EL (cell line): ENCODE measurements at regions not wholly inside any gene's neighbourhood (a gene's known extent, or its start where the extent isn't known, plus 50 kb on each side); places are given as distances from the start of the nearest gene placed in this dataset.

Experiments used
- DNase-seq: peaks from one replicate; pipeline ENCODE4 v3.0.0-alpha.2; 2016

DNA sequence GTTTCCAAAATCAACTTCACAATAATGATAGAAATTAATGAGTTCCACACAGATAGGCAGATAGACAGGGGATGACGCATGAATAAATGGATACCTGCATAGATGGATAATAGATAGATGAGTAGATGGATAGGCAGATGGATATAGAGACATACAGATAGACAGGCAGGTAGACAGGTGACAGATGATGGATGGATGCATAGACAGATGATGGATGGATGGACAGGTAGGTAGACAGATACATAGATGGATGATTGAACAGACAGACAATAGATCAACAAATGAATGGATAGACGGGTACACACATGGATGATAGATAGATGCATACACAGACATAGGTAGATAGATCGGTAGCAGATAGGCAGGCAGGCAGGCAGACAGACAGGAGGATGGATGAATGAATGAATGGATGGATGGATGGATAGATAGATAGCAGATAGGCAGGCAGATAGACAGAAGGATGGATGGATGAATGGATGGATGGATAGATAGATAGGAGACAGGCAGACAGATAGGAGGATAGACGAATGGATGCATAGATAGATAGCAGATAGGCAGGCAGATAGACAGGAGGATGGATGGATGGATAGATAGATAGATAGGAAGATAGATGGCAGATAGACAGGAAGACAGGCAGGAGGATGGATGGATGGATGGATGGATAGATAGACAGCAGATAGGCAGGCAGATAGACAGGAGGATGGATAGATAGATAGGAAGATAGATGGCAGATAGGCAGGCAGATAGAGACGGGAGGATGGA, 142.5 kb downstream of the RBFOX3 start:
- no peak for DNase-seq

DNA sequence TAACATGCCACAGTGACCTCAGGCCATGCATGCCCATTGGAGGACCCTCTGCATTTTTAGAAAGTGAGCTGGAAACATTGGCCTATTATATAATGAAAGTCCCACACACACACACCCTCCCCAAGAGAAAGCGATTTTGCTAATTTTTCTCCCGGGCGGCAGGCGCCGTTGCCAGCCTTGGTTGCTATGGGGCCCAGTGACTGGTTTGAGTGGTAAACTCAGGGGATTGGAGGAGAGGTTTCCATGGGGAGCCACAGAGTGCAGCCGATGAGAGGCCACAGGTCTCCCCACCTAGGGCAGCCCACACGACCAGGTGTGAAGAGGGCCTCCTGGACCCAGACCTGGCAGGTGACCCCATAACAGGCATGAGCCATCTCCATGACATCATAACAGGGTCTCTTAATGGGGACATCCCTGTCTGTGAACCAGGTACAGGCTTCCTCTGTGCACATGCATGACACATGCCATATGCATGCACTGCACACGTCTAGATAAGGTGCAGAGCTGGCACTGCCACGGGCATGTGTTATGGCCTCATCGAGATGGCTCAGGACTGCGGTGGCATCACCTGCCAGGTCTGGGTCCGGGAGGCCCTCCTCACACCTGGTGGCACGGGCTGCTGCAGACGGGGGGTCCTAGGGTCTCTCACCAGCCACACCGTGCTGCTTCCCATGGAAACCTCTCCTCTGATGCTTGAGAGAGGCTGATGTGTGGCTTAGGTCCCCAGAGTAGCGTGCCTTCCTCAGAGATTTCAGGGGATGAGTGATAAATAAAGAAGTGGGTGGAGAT, 144.1 kb downstream of the RBFOX3 start:
- no peak for DNase-seq

DNA sequence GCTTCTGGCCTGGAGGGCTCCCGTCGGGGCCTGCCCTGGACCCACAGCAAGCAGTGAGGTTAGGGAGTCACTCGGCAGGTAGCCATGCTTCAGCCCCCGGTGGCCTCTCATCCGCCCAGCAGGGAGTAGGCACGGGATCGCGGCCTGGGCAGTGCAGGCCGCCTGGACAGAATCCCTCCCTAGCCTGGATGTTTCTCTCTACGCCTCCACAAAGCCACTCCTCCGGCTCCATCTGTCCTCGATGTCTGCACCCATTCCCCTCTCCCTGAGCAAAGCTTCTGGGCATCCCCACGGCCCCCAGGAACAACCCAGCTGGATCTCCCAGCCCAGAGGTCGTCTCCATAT, 145.2 kb downstream of the RBFOX3 start:
- no peak for DNase-seq

DNA sequence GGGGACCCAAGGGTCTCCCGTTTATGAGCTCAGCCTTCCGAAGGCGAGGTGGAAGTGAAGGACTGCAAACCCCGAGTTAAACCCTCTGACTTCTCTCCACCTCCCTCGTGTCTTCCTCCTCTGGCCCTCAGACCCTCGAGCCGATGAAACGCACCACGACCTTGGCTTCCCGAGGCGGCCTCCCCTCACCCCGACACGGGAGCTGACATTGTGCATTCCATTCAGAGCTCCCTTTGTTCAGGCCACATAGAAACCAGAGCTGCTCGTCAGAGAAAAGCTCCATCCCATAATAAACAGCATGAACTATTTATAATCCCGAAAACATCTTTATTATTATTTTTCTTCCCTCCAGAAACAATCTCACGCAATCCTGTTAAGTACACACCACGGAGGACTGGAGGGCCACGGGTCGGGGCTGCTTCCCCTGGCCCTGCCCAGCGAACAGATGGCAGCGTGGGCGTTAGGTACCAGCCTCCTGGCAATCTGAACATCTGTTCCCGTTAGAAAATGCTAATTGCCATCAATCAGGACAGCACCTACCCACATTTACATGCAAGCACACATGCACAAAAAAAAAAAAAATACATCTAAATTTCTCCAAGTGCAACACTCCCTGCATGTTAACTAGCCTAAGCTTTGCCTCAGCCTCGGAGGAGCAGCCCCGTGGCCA, 145.7 kb downstream of the RBFOX3 start:
- no peak for DNase-seq

DNA sequence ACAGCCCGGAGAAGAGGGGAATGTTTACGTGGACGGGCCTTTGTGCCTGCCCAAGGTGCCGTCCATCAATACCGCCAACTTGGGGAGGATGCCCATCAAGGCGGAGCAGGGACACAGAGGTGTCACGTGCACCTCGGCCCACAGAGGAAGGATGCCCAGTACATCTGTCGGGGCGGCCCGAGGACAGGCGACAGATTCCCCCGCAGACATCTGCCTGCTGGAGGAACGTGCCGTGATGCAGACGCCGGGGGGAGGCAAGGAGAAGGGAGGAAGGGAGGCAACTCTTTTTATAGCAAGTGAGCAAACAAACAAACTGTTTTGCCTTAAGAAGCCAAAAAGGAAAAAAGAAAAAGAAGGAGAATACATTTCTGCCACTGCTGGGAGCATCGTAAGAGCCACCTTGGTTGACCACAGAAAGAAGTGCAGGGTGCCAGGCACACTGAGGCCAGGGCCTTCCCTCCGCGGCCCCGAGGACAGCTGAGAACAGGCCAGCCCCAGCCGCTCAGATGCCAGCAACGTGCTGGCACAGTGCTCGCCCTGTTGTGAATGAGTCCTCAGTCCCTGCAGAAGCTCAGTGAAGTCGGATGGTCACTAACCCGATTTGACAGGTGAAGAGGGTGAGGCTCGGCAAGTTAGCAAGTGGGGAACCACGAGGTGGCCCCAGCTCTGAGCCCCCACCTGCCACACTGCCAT, 146.4 kb downstream of the RBFOX3 start:
- no peak for DNase-seq

DNA sequence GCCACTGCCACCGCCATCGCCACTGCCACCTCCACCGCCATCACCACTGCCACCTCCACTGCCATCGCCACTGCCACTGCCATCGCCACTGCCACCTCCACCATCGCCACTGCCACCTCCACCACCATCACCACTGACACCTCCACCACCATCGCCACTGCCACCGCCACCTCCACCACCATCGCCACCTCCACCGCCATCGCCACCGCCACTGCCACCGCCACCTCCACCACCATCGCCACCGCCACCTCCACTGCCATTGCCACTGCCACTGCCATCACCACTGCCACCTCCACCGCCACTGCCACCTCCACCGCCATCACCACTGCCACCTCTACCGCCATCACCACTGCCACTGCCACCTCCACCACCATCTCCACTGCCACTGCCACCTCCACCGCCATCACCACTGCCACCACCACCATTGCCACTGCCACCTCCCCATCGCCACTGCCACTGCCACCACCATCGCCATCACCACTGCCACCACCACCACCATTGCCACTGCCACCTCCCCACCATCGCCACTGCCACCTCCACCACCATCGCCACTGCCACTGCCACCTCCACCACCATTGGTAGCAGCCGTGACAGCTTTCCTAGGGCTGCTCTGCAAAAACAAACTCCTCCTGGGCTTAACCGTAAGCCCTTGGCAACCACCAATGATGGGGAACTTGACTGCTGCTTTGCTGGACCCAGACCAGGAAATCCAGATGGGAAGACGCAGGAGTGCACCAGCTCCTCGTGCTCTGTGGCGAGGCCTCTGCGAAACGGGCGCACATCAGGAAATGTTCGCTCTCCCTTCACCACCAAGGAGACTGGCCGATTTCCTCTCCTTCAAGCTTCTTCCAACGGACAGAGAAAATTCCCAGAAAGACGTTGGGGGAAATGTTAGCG, 147.2 kb downstream of the RBFOX3 start:
- no peak for DNase-seq

DNA sequence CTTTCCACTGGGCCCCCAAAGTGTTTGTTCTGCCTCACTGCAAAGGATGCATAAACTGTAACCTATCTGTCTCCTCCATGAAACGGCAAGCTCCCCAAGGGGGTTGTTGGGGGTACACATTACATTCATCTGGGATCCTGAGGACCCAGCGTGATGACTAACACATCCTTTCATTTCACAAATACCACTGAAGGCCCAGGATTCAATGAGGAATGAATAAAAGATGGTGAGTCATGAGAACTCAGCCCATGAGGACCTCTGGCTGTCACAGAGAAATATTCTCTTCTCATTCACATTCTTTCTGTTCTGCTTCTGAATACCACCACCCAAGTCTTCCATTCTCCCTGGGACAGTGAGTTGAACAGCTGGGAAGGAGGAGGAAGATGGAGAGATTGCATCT, 149.8 kb downstream of the RBFOX3 start:
- DNase-seq = peak; percentile 48

DNA sequence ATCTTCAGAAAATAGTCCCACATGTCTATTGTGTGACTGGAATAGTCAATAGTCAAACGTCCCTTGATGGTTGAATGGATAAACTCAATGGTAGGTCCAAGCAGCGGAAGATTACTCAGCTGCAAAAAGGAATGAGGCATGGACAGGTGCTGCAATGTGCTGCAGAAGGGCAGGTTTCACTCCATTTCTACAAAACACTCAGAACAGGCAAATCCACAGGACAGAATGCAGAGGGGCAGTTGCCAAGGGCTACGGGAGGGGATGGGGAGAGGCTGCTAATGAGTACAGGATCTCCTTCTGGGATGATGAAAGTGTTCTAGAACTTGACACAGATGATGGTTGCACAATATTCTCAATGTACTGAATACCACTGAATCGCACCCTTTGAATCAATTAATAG, 151.0 kb downstream of the RBFOX3 start:
- DNase-seq = no peak

DNA sequence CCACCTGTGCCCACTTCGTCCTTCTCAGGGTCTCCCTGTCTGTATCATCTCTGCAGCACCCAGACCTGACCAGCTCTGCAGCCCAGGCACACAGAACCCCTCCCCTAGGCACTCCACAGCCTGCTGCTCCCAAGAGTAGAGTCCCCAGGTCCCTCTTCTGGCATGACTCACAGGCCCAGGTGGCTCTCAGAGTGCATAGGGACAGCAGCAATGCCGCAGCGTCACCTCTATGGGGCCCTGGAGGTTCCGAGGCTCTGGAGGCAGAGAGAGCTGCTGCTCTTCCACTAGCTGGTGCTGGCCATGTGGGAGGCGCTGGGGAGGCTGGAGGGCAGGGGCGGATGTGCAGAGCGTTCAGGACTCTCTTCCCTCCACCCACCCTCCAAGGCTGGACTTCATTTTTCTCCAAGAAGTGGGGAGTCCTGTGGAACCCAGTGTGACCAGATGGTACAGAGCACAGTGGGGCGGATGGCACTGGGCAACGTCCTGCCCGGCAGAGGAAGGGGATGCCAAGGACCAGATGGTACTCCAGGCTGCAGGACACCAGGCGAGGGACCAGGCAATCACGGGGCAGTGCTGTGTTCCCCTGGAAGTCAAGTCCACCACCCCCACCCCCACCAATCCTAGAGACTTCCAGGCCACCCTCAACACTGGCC, 151.7 kb downstream of the RBFOX3 start:
- no peak for DNase-seq

DNA sequence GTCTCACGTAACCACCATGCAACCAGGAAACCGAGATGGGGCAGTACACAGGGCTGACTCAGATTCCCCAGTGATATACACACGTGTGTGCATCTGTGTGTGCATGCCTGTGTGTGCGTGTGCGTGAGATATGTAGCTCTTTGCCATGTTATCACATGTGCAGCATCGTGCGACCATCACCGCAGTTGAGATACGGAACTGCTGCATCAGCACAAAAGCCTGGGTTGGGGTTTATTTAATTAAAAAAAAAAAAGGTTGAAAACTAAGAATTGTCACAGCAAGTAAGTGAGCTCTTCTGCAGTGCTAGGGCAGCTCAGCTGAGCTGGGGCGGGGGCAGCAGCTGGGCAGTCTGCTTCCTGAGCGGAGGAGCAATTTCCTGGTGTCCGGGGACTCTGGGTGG, 152.5 kb downstream of the RBFOX3 start:
- no peak for DNase-seq

DNA sequence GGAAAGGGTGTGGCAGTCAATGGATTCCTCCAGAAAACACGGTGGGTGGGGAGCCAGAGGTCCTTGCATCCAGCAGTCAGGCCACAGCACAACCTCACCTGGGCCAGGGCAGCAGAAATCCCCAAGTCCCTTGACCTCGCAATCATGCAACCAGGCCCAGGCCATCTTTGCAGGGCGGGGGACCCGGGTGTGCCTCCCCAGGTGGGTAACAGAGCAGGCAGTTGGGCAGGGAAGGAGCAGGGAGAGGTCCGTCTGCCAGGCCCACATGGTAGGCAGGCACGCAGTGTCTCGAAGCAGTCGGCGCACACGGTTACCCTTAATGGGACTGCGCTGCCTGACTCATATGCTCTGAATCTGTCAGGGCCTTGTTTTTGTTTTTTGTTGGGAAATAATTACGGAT, 153.0 kb downstream of the RBFOX3 start:
- DNase-seq = no peak

DNA sequence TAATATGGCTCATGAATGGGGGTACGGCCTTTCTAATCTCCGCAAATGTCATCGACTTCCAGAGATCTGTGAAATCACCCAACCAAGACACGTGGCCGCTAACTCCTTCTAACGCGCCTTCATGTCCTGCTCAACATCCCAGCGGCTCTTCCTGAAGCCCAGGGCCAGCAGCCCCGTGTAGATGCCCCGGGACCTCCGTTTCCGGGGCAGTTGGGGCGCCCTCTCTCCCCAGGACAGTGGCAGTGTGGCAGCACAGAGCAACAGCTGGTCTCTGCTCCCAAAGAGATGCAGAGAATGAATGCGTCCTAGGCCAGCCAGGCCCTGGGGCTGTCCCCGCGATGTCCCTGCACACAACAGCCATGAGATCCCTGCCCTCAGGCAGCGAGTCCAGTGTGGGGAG, 153.5 kb downstream of the RBFOX3 start:
- no peak for DNase-seq

DNA sequence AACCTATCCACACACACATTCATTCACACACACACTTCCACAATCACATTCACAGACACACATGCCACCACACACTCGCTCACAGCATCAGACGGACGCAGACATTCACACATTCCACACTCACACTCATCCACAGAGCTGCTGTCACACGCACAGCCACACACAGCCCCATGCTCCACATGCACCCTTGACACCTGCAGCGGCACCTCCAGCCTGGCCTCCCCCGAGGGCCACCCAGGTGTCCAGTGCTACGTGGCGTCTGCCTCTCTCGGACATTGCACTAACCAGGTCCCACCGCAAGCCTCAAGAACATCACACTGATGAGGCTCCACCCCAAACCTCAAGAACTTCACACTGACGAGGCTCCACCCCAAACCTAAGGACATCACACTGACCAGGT, 155.2 kb downstream of the RBFOX3 start:
- no peak for DNase-seq

DNA sequence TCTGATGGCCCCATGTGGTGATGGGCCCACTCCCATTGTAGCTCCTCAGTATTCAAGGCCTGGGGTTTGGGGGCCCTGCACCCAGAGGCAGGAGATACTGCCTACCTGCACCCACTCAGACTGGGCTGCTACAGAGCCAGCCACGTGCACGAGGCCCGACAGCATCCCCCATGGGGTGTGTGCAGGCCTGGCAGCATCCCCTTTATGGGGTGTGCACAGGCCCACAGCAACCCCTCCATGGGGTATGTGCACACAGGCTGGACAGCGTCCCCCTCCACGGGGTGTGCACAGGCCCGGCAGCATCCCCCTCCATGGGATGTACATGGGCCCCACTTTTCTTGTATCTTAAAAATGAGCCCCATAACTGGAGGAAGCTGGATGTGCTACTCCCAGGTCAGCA, 156.0 kb downstream of the RBFOX3 start:
- DNase-seq = no peak

DNA sequence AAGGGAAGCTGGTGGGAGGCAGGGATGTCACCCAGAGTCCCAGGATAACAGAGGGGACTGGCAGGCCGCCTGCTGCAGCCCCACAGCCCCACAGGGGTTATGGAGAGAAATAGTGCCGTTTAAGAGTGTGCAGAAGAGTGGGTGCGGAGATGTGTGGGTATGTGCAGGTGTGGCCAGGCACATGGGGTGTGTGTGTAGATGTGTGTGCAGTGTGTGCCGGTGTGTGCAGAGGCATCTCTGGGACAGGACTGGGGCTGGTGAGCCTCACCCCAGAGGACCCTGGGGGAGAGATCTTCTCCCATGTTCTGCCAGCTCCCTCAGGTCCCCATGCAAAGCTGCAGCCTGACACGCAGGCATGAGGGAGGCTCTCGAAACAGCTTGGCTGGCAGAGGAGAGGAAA, 157.4 kb downstream of the RBFOX3 start:
- DNase-seq = no peak

DNA sequence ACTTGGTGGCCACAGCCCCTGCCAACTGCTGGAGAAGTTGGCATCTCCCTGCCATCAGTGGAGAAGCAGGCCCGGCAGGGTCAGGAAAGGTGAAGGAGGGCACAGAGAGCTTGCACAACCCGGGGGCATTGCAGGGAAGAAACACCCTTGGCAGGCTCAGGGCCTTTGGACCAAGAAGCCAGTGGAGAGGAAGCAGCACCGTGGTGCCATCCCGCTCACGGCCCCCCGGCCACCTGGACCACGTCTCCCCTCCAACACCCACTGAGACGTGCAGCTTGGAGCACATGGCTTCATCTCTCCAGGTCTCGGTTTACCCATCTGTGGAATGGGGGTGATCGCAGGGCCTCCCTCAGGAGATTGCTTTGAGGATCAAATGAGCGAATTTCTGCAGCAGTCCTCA, 158.1 kb downstream of the RBFOX3 start:
- no peak for DNase-seq

DNA sequence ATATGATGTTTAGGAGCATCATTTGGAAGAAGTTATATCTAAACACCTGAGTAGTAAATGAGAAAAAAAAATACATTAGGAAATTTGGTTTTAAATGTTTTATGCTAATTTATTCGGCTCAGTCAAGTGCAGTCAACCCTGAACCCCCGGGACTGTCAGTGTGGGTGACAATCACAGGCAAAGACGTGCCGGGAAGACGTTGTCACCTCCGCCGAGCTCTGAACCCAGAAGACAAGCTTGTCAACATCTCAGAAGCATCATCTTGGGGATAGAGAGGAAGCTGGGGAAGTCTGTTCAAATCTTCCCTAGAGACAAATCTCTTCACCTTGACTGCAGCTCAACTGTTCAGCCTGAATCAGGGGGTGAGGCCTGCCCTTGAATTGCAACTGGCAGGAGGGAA, 159.7 kb downstream of the RBFOX3 start:
- DNase-seq = no peak

DNA sequence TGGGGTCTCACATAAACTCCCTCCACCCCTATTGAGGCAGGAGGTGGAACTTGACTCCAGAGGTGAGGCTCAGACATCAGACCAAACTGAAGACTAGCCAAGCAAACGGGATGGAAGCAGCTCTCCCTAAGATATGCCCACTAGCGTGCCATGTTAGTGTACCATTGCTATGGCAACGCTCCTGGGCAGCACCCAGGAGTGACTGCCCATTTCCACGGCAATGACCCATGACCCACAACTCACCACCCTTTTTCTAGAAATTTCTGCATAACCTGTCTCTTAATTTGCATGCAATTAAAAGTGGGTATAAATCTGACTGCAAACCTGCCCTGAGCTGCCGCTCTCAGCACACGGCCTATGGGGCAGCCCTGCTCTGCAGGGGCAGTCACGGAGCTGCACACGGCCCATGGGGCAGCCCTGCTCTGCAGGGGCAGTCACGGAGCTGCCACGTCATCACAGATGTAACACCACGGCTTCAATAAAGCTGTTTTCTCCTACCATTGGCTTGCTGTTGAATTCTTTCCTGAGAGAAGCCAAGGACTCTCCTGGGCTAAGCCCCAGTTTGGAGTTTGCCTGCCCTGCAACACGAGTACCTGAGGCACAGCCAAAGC, 164.3 kb downstream of the RBFOX3 start:
- DNase-seq = no peak

DNA sequence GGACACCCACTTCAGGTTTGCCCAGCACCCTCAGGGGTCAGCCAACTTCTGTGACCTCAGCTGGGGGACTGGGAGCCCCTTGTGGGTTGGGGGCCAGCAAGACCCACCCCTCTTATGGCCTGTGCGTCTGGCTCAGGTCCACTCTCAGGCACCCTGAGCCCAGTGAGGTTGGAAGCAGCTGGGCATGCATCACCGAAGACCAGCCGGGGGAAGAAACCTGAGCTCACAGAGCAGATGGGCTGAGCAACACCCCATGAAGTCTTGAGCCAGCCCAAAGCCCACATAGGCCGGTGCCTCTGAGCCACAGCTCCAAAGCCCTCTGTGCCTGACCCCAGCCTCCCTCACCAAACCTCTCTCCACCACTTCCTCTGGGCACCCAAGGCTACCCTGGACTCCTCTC, 166.7 kb downstream of the RBFOX3 start:
- no peak for DNase-seq

DNA sequence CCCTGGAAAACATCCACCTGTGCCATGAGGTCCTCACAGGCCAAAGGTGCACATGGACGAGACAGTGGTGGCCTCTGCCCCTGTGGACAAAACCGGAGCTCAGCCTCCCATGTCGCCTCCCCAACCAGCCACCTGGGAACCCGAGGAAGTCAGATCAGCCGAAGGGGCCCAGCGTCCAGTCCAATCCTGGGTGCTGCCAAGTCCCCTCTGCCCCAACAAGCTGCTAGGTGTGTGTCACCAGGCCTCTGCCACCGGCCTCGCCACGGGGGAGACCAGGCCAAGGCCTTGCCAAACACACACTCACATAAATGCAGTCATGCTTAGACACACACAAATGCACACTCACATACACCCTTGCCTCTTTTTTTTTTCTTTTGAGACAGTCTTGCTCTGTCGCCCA, 167.8 kb downstream of the RBFOX3 start:
- DNase-seq = no peak

DNA sequence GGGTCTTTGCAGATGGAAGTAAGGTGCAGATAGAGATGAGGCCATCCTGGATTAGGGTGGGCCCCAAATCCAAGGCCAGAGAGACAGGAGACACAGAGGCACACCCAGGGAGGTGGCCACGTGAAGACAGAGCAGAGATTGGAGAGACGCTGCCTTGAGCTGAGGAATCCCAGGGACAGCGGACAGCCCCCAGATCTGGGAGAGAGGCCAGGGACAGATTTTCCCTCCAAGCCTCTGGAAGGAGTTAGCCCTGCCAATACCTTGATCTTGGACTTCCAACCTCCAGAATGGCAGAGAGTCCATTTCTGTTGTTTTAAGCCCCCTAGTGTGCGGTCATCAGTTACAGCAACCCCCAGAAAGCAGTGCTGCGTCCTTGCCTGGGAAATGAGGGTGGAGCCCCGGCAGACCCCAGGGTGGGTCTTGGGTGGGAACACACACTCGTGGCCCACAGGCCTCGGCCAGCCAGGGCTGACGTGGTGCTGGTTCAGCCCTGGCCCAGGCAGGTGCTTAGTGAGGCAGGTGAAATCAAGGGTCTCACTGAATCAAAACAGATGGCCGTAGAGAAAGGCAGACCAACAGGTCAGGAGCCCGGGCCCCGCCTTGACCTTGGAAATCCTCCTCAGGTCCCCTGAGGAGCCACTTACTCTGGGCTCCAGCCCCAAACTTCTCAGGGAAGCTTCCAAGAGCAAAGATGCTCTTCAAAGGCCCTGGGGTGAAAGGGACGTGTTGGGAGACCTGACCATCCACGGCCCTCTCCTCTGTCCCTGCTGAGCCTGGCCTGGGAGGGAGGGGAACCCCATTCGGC, 169.3 kb downstream of the RBFOX3 start:
- DNase-seq = no peak
